GM12872 (cell line): ENCODE measurements at regions not wholly inside any gene's neighbourhood (a gene's known extent, or its start where the extent isn't known, plus 50 kb on each side); places are given as distances from the start of the nearest gene placed in this dataset.
A peak's percentile ranks its signal among the peaks of the same experiment; 100 is the strongest.

Experiments used
- CTCF ChIP-seq: IDR thresholded peaks from 3 replicates; pipeline ENCODE4 v1.5.1; 2011; ENCODE audit warnings: low read depth, mild to moderate bottlenecking, low read length, moderate library complexity; ENCODE audit not compliant: insufficient read depth

- TF ChIP-seq CTCF: no peak
These were observed 84.5 kb upstream of the POU3F1 start for GRCh38 chr1:38131024-38131585.

- TF ChIP-seq CTCF: no peak
These were observed 83.4 kb upstream of the POU3F1 start for GRCh38 chr1:38129971-38130370.

GRCh38 chr1:38129473-38129872 is 82.9 kb upstream of the POU3F1 start:
- peak; percentile 44; the same call in 2 of the 3 replicates for TF ChIP-seq CTCF

GRCh38 chr1:38128926-38129453 is 82.4 kb upstream of the POU3F1 start:
- no peak for TF ChIP-seq CTCF

GRCh38 chr1:38128511-38128910 is 81.9 kb upstream of the POU3F1 start:
- no peak for TF ChIP-seq CTCF

- no peak for TF ChIP-seq CTCF
These were observed 80.8 kb upstream of the POU3F1 start for GRCh38 chr1:38127428-38127827.

- TF ChIP-seq CTCF: no peak
These were observed 80.4 kb upstream of the POU3F1 start for GRCh38 chr1:38126970-38127369.
